HG02938 (cell line): ENCODE measurements at regions not wholly inside any gene's neighbourhood (a gene's known extent, or its start where the extent isn't known, plus 50 kb on each side); places are given as distances from the start of the nearest gene placed in this dataset.

Experiments
- ATAC-seq: cut with Tn5 transposase; IDR thresholded peaks from one replicate; pipeline ENCODE4 v1.9.1; 2021; ENCODE audit warnings: mild to moderate bottlenecking, moderate library complexity; ENCODE audit not compliant: unreplicated experiment

- no peak for ATAC-seq
Measured at GRCh38 chr6:168737014-168737413, 296.0 kb downstream of the SMOC2 start.

DNA sequence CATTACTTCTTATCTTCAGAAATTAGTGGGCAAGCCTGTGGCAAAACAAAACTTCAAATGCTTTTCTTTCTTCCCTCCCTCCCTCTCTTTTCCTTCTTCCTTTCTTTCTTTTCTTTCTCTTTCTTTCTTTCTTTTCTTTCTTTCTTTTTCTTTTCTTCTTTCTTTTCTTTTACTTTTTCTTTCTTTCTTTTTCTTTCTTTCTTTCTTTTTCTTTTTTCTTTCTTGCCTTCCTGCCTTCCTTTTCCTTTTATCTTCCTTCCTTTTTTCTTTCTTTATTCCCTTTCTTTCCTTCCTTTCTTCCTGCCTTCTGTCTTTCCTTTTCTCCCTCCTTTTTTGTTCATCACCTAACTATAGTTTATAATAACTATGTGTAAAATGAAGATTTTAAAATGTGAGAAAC is 295.1 kb downstream of the SMOC2 start:
- no peak for ATAC-seq

- no peak for ATAC-seq
Measured at GRCh38 chr6:168735268-168735949, 294.4 kb downstream of the SMOC2 start.

DNA sequence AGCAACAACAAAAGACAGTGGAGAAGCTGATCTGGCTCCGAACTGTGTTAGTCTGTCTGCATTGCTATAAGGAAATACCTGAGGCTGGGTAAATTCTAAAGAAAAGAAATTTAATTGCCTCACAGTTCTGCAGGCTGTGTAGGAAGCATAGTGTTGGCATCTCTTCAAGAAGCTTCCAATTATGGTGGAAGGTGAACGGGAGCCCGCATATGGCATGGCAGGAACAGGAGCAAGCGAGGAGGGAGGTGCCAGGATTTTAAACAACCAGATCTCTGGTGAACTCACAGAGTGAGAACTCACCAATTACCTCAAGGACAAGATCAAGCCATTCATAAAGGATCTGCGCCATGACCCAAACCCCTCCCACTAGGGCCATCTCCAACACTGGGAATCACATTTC is 293.5 kb downstream of the SMOC2 start:
- ATAC-seq: no peak

DNA sequence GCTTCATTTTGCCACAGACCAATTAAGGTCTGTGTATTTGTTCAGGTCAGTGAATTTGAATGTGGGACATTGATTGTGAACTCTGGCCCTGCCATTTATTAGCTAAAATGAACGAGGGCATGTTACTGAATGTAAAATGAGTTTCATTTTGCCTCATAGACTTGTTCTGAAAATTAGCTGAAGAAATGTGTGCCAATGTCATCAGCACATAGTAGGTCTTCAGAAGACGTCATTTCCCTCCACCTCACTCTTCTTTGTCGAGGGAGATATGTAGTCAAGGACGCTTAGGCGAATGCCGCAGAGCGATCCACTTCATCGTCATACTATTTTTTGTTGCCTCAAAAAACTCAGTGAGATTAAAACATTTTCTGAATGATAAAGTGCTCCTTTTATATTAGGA is 291.7 kb downstream of the SMOC2 start:
- ATAC-seq: no peak

- ATAC-seq: no peak
Measured at GRCh38 chr6:168730931-168731716, 290.1 kb downstream of the SMOC2 start.

- ATAC-seq: no peak
Measured at GRCh38 chr6:168728056-168728455, 287.1 kb downstream of the SMOC2 start.

- ATAC-seq: no peak
Measured at GRCh38 chr6:168726312-168726856, 285.4 kb downstream of the SMOC2 start.

DNA sequence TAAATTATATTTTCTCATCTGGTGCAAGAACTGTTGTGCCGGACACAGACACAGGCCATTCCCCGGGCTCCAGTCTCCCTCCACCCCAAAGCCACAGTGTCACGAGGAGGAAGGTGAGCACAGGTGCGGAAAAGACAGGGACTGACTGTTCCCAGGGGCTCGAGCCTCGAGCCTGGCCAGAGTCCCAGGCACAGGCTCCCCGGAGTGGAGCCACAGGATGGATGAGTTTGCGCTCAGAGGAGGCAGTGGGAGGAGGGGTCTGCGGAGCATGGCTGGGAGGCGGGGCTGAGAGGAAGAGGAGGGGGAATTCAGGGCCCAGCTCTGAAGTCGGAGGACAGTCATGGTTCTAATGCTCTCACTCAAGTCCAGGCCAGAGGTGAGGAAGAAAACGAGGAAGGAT is 284.8 kb downstream of the SMOC2 start:
- ATAC-seq: no peak

DNA sequence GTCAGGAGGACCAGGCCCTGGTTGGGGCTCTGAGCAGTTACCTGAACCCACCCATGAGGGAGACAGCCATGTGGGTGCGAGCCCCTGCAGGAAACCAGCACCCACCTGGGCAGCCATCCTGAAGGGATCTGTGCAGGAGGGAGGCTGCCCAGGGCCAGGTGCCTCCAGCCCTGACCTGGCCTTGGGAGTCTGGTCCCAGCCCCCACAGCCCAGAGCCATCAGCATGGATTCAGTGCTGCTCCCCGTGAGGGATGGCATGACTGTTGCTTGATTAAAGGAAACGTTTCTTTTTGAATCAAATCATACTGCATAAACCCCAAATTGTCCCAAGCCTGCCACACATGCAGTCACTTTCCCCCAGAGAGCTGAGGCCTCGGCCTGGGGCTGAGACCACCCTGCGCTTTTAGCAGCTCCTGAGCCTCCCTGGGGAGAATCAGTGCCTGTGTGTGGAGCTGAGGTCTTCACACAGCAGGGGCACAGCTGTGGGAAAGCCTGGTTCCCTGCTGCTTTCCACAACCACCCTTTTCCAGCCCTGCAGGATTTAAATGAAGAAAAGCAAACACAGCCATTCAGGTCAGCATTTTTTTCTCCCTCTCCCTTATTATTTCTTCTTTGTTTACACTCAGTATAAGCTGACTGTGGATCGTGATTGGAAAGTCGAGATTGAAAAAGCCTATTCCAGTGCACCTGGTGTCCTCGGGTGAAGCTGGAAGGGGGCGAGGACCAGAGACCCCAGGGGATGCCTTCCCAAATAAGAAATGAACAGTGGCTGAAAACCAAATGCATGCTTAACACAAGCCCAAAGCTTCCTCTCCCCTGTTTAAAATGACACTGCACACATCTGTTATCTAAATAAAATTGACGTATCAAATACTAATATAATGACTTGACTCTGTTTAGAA is 283.9 kb downstream of the SMOC2 start:
- ATAC-seq: no peak

- ATAC-seq: no peak
Measured at GRCh38 chr6:168724033-168724432, 283.0 kb downstream of the SMOC2 start.

DNA sequence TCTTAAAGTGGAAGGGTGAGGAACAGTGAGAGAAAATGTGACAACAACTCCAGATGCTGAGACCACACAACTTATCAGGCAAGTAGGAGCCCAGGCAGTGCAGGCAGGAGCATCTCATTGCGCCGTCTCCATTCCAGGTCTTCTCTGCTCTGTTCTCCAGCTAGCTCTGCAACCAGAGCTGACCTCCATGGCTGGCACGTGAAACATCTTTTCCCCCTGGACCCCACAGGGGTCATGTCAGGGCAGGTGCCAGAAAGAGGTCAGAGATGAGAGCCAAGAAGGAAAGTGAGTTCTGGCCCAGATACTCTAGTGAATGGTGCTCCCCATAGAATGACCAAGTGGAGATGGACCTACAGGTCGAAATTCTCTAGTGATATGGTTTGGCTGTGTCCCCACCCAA is 281.4 kb downstream of the SMOC2 start:
- ATAC-seq: no peak

DNA sequence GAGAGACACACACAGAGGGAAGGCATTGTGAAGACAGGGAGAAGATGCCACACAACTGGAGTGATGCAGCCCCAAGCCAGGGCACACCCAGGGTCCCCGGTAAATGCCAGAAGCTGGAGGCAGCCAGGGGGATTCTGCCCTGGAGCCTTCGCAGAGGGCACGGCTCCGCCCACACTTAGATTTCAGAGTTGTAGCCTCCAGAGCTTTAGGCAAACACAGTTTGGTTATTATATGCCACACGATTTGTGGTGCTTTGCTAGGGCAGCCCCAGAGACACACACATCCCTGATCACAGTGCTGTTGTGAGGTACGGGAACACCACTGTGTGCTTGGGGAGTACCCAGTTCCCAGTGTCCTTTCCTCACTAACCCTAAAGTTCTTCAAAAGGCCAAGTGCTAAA is 280.6 kb downstream of the SMOC2 start:
- ATAC-seq: no peak

- no peak for ATAC-seq
Measured at GRCh38 chr6:168719901-168720300, 278.9 kb downstream of the SMOC2 start.

- no peak for ATAC-seq
Measured at GRCh38 chr6:168718821-168719475, 278.0 kb downstream of the SMOC2 start.
